GM13976 (cell line): ENCODE measurements at regions not wholly inside any gene's neighbourhood (a gene's known extent, or its start where the extent isn't known, plus 50 kb on each side); places are given as distances from the start of the nearest gene placed in this dataset.

Source experiments
- DNase-seq: peaks from one replicate; pipeline ENCODE4 v3.0.0; 2012; ENCODE audit warnings: low spot score
- in situ Hi-C: fragments of 300-500 bp; cut with MboI; formaldehyde crosslinking; loops from one replicate; pipeline ENCODE4 v1.12.0; 2022; ENCODE audit warnings: low sequenced_read_pairs, mixed read lengths, inconsistent platforms; ENCODE audit not compliant: unreplicated experiment
- TF ChIP-seq, protein P1 (sequence below): IDR thresholded peaks from 2 replicates; pipeline ENCODE4 v1.5.1; 2012; ENCODE audit warnings: borderline replicate concordance, mild to moderate bottlenecking; ENCODE audit not compliant: insufficient read depth; ENCODE audit errors: extremely low read depth, missing control alignments, control extremely low read depth

DNA sequence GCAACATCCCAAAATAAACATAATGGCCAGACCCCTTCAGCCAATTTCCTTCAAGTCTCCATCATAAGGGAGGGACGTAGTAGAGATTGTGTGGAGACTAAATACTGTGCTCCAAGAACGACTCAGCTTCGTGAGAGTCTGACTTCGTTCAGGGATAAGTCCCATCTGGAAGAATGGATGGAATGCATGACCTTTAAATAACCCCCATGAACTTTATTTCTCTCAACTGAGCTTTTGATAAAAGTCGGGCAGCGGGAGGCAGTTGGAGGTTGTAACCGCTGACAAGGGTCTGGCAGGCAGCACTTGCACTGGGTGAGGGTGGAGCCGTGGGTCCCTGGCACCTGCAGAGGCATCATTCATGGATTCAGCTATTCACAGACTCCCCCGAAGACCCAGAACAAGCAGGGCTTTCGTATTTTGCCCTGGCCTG lies 115.9 kb downstream of the ZFP36L2 start:
- TF ChIP-seq, protein P1, sequence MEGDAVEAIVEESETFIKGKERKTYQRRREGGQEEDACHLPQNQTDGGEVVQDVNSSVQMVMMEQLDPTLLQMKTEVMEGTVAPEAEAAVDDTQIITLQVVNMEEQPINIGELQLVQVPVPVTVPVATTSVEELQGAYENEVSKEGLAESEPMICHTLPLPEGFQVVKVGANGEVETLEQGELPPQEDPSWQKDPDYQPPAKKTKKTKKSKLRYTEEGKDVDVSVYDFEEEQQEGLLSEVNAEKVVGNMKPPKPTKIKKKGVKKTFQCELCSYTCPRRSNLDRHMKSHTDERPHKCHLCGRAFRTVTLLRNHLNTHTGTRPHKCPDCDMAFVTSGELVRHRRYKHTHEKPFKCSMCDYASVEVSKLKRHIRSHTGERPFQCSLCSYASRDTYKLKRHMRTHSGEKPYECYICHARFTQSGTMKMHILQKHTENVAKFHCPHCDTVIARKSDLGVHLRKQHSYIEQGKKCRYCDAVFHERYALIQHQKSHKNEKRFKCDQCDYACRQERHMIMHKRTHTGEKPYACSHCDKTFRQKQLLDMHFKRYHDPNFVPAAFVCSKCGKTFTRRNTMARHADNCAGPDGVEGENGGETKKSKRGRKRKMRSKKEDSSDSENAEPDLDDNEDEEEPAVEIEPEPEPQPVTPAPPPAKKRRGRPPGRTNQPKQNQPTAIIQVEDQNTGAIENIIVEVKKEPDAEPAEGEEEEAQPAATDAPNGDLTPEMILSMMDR, result no peak
- DNase-seq, result no peak
- in situ Hi-C loops, result no loop called here

DNA sequence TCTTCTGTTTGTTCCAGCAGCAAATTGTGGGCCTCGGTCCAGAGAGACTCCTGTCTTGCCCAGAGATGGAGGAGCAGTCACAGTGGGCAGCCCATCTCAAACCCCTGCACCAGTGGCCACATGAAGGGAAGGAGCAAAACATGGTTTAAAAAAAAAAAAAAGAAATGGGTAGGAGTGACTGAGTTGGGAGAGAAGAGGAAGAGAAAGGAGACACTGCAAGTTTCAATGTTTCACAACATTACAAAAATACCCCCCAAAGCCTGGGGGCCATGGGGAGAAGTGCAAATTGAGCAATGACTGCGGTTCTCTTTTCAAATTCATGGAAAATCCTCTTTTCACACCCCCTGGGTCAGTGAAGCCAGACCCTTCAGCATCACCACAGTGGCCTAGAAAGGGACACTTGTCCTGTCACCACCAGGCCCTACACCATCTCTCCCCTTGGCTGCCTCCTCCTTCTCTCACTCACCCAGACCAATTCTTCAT lies 117.1 kb downstream of the ZFP36L2 start:
- in situ Hi-C loops, result no loop called here
- TF ChIP-seq, protein P1, result no peak
- DNase-seq, result no peak

DNA sequence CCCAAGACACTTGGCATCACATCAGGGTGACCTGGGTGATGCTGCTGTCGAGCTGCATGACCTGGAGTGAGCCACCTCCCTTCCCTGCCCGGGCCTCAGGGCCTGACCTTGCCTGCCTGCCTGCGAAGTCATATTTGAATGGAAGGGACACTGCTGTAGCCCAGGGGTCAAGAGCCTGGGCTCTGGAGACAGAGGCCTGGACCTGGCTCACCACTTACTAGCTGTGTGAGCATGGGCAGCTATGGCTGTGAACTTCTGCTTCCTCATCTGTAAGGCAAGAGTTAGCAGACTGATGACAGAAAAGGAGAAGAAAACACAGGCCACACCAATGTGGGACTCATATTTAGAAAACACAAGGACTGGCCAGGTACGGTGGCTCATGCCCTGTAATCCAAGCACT lies 118.7 kb downstream of the ZFP36L2 start:
- DNase-seq, result no peak
- TF ChIP-seq, protein P1, result no peak
- in situ Hi-C loops, result no loop called here

DNA sequence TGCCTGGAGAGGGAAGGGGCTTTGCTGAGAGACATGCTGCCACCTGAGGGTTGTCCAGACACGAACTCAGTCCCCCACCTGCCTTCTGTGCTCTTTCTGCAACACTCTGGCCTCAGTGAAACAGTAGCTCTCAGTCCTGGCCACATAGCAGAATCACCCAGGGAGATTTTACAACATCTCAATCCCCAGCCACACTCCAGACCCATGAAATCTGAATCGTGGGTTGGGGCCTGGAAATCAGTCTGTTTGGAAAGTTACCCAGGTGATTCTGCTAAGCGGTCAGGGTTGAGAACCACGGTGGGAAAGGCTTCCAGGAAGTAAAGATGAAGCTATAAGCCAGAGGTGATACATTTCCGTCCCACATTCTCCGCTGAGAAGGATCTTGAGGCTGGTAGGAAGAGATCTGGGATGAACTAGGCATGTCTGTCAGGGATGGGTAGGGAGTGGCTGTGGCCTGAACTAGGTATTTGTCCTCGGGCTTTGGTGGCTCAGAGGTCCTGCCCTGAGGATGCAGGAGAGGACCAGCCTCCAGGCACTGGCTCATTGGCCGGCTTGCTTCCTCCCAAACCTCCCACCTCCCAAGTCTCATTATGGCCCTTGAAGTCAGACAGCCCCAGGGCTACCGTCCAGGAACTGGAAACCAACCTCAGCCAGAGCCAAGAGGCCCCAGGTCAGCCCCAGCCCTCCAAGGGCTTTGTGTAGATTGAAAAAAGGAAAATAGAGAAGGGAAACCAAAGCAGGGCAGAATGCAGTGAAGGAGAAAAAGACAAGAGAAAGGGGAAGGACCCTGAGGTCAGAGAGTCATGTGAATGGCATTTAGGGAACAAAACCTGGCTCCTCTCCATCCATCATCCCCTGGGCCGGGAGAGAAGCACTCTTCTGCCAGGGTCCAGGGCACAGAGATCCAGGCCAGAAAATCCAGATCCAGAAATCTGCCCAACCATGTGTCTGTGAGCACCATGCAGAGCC lies 119.6 kb downstream of the ZFP36L2 start:
- in situ Hi-C loops, result no loop called here
- TF ChIP-seq, protein P1, result no peak
- no peak for DNase-seq

DNA sequence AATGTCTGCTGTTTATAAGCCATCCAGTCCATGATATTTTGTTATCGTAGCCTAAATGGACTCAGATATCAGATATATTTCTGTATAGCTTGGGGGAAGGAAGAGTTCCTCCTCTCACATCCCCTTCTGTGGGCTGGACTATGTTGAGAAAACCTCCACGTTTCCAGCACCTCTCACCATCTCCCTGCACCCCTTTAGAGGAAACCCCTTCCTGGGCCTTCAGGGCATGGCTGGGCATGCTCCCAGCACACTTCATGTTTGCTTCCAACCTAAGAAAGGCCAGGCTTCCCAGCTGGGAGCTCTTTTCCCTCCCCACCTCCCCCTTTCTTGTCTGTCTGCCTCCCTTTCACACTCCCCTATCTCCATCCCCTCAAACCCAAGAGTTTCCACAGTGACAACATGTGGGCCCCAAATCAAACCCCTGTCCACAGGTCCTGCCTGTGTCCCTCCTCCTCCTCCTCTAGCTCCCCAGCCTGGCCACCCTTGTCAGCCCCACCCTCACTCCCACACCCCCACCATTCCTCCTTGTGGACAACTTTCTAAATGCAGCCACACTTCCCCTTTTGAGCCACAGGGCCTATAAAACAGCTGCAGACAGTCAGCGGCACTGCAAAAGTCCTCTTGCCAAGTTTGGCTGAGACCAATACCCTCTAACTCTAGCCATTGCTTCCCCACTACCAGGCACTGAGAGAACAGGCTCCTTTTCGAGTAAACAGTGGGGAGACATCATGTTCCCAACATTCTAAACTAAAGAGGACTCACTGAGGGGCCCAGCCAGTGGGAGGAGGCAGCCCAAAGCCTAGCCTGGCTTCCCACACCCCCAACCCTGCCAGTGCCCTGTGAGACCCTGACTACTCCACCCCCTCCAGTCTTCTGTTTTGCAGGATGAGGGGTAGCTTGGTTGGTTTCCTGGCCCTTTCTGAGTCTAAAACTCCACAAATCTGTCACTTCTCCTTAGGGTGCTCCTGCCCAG lies 120.5 kb downstream of the ZFP36L2 start:
- in situ Hi-C loops, result no loop called here
- DNase-seq, result peak; percentile 70

More for the DNA sequence above, 120.5 kb downstream of the ZFP36L2 start:
- TF ChIP-seq, protein P1, result no peak
